Right lobe of liver (tissue), 6 donors: ENCODE measurements at regions not wholly inside any gene's neighbourhood (a gene's known extent, or its start where the extent isn't known, plus 50 kb on each side); places are given as distances from the start of the nearest gene placed in this dataset.

Source experiments
- ATAC-seq, 4 donors: fragments of 200-7000 bp; cut with Tn5 transposase; one replicate each; pipeline ENCODE4 v1.9.1; 2020; ENCODE audit warnings: mild to moderate bottlenecking in 4 of 4, moderate library complexity in 4 of 4
- DNase-seq, 3 donors: peaks; one replicate each; pipeline ENCODE4 v3.0.0-alpha.2; 2020
- H3K27ac ChIP-seq, 3 donors: fragments of 200-600 bp; one replicate each; pipeline ENCODE4 v1.8.0; 2022
- H3K27me3 ChIP-seq, 2 donors: fragments of 200-600 bp; one replicate each; pipeline ENCODE4 v1.8.0; 2022
- H3K36me3 ChIP-seq, 4 donors: fragments of 200-600 bp; sonication (generic) in 1 of 4; one replicate each; pipeline versions ENCODE4 v1.5.1 to v1.8.0; 2017 to 2022; ENCODE audit warnings: control low read depth in 1 of 4
- H3K4me1 ChIP-seq, 4 donors: fragments of 200-600 bp; sonication (generic) in 1 of 4; one replicate each; pipeline versions ENCODE4 v1.5.1 to v1.8.0; 2017 to 2022; ENCODE audit warnings: control low read depth in 1 of 4
- H3K4me3 ChIP-seq, 3 donors: fragments of 200-600 bp; one replicate each; pipeline ENCODE4 v1.8.0; 2022
- H3K9me3 ChIP-seq, 4 donors: fragments of 200-600 bp; sonication (generic) in 1 of 4; one replicate each; pipeline versions ENCODE4 v1.5.1 to v1.8.0; 2017 to 2022; ENCODE audit warnings: control low read depth in 1 of 4
- CTCF ChIP-seq, 4 donors: fragments of 200-600 bp in 3 of 4; fragments of 450-650 bp in 1 of 4; IDR thresholded peaks; one replicate each; pipeline versions ENCODE4 v1.5.1 to v1.8.0; 2016 to 2022; ENCODE audit warnings: antibody characterized with exemption in 4 of 4, mild to moderate bottlenecking in 2 of 4
- POLR2A ChIP-seq: fragments of 450-650 bp; IDR thresholded peaks from one replicate; pipeline ENCODE4 v1.6.1; 2017; ENCODE audit warnings: antibody characterized with exemption, mild to moderate bottlenecking
- WGBS: methylation state at CpG from one replicate; pipeline ENCODE4 v1.1.6; 2018; ENCODE audit warnings: low coverage, low lambda C conversion rate; ENCODE audit not compliant: insufficient coverage; ENCODE audit errors: missing lambda C conversion rate; 5-methylcytosine and 5-hydroxymethylcytosine counted together
- intact Hi-C, 2 donors: fragments of 100-400 bp; cut with DNase I; formaldehyde crosslinking; loops; one replicate each; pipeline versions ENCODE4 v1.11.2 to v1.14.1; 2022
- donor health status: DM: no; HTN: yes; CAD: no.
- donor health status: DM: no; HTN: no; CAD: no.
- donor health status: DM: no; HTN: no; CAD: no.
- donor health status: DM: no; HTN: yes; CAD: no.
- donor health status: DM: no; HTN: yes; CAD: no.

- Histone ChIP-seq H3K27ac (no peak overlapping the region), H3K4me3 (no peak overlapping the region), H3K36me3 (no peaks in the 10 kb centered on the region), H3K9me3 (no peaks in the 10 kb centered on the region), H3K27me3 (no peaks in the 10 kb centered on the region), H3K4me1 (no peaks in the 10 kb centered on the region)
- WGBS, result 69% methylated on average over 5 of the region's 7 CpGs
- TF ChIP-seq POLR2A, result no peak
- TF ChIP-seq CTCF (IDR thresholded peaks at IDR 0.05), result no peak
- intact Hi-C loops, result no loop called here
- DNase-seq, result no peak
- no peak for ATAC-seq
Observed at GRCh38 chr20:52256454-52256853, 64.9 kb upstream of the ZFP64 start.

GRCh38 chr20:52252664-52253063 lies 61.1 kb upstream of the ZFP64 start:
- Histone ChIP-seq H3K4me3 (no peak overlapping the region), H3K36me3 (no peaks in the 10 kb centered on the region), H3K4me1 (no peaks in the 10 kb centered on the region), H3K27me3 (no peaks in the 10 kb centered on the region), H3K9me3 (no peaks in the 10 kb centered on the region), H3K27ac (no peak overlapping the region)
- DNase-seq (no peak), ATAC-seq (no peak)
- no peak for TF ChIP-seq CTCF (IDR thresholded peaks at IDR 0.05)
- no peak for TF ChIP-seq POLR2A
- WGBS, result 68% methylated on average over 5 of the region's 5 CpGs
- intact Hi-C loops, result no loop called here

GRCh38 chr20:52251827-52252226 lies 60.2 kb upstream of the ZFP64 start:
- 100% methylated on average over 2 of the region's 2 CpGs for WGBS
- Histone ChIP-seq H3K9me3 (no peaks in the 10 kb centered on the region), H3K27me3 (no peaks in the 10 kb centered on the region), H3K4me3 (no peak overlapping the region), H3K27ac (no peak overlapping the region), H3K36me3 (no peaks in the 10 kb centered on the region), H3K4me1 (no peaks in the 10 kb centered on the region)
- DNase-seq (no peak), ATAC-seq (no peak)
- intact Hi-C loops, result no loop called here
- no peak for TF ChIP-seq CTCF (IDR thresholded peaks at IDR 0.05)
- TF ChIP-seq POLR2A, result no peak

- no peak for DNase-seq
- Histone ChIP-seq H3K9me3 (no peaks in the 10 kb centered on the region), H3K27ac (no peak overlapping the region), H3K4me3 (no peak overlapping the region), H3K27me3 (no peaks in the 10 kb centered on the region), H3K36me3 (no peaks in the 10 kb centered on the region), H3K4me1 (no peaks in the 10 kb centered on the region)
- no peak for TF ChIP-seq CTCF (IDR thresholded peaks at IDR 0.05)
- TF ChIP-seq POLR2A, result no peak
- ATAC-seq, result no peak
- intact Hi-C loops, result no loop called here
- 78% methylated on average over 2 of the region's 2 CpGs for WGBS
Observed at GRCh38 chr20:52251136-52251700, 59.6 kb upstream of the ZFP64 start.

GRCh38 chr20:52247548-52247947 lies 56.0 kb upstream of the ZFP64 start:
- ATAC-seq (no peak), DNase-seq (no peak)
- H3K4me3 ChIP-seq, result no peak overlapping the region
- H3K27ac ChIP-seq, result no peak overlapping the region
- intact Hi-C loops, result no loop called here
- H3K4me1 ChIP-seq, result peaks cover 0 to 3% (median 0%) of the 10 kb centered on the region in 4 donors
- TF ChIP-seq POLR2A (no peak), CTCF (IDR thresholded peaks at IDR 0.05) (no peak)
- H3K27me3 ChIP-seq, result no peaks in the 10 kb centered on the region
- H3K36me3 ChIP-seq, result no peaks in the 10 kb centered on the region
- 86% methylated on average over 1 of the region's 4 CpGs for WGBS
- no peaks in the 10 kb centered on the region for H3K9me3 ChIP-seq
